Fibroblast of the aortic adventitia (primary cell): ENCODE measurements at regions not wholly inside any gene's neighbourhood (a gene's known extent, or its start where the extent isn't known, plus 50 kb on each side); places are given as distances from the start of the nearest gene placed in this dataset.

ENCODE experiments used
- DNase-seq: peaks from one replicate; pipeline ENCODE4 v3.0.0-alpha.2; 2010; ENCODE audit warnings: low read depth
- H3K4me3 ChIP-seq: 2 replicates; pipeline ENCODE4 v1.5.1; 2011; ENCODE audit warnings: low read depth, mild to moderate bottlenecking, control low read depth, low read length, moderate library complexity
- TF ChIP-seq, protein P1 (sequence below): IDR thresholded peaks from 2 replicates; pipeline ENCODE4 v1.5.1; 2011; ENCODE audit warnings: mild to moderate bottlenecking, low read length, control low read depth, inconsistent platforms; ENCODE audit not compliant: insufficient read depth

DNA sequence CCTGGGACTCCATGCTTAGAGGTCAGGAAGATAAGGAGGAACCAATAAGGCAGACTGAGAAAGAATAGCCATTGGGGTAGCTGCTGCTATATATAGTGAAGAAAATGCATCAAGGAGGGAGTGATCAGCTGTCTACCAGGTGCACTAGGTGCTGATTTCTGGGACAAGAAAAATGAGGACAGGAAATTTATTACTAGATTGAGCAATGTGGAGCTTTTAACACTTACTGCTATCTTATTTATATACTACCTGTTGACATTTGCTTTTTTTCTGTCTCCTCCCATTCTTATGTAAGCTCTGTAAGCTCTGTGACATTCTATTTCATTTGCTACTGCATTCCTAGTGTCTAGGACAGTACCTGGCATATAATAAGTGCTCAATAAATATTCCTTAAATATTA is 53.7 kb upstream of the DHX40 start:
- no peak overlapping the region for H3K4me3 ChIP-seq
- DNase-seq: no peak
- TF ChIP-seq, protein P1, sequence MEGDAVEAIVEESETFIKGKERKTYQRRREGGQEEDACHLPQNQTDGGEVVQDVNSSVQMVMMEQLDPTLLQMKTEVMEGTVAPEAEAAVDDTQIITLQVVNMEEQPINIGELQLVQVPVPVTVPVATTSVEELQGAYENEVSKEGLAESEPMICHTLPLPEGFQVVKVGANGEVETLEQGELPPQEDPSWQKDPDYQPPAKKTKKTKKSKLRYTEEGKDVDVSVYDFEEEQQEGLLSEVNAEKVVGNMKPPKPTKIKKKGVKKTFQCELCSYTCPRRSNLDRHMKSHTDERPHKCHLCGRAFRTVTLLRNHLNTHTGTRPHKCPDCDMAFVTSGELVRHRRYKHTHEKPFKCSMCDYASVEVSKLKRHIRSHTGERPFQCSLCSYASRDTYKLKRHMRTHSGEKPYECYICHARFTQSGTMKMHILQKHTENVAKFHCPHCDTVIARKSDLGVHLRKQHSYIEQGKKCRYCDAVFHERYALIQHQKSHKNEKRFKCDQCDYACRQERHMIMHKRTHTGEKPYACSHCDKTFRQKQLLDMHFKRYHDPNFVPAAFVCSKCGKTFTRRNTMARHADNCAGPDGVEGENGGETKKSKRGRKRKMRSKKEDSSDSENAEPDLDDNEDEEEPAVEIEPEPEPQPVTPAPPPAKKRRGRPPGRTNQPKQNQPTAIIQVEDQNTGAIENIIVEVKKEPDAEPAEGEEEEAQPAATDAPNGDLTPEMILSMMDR: no peak

DNA sequence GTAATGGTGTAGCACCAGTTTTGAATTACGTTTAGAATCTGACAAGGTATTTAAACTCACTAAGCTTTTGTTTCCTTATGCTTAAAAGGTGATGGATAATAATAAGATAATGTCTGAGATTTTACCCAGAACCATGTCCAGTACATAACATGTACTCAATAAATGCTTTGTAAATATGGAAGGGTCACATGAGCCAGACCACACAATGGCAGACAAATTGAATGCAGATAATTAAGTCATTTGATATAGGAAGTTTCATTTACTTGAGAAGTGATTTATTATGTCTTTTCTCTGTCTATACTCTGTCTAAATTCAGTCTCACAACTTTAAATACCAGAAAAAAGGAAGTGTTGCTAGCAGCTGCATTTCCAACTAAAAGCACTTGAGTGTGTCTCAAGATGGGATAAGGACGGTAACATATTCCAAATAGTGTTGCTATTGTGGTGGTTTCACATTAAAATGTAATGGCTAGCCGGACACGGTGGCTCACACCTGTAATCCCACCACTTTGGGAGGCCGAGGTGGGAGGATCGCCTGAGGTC is 52.5 kb upstream of the DHX40 start:
- TF ChIP-seq, protein P1: no peak
- H3K4me3 ChIP-seq: no peak overlapping the region
- DNase-seq: no peak

DNA sequence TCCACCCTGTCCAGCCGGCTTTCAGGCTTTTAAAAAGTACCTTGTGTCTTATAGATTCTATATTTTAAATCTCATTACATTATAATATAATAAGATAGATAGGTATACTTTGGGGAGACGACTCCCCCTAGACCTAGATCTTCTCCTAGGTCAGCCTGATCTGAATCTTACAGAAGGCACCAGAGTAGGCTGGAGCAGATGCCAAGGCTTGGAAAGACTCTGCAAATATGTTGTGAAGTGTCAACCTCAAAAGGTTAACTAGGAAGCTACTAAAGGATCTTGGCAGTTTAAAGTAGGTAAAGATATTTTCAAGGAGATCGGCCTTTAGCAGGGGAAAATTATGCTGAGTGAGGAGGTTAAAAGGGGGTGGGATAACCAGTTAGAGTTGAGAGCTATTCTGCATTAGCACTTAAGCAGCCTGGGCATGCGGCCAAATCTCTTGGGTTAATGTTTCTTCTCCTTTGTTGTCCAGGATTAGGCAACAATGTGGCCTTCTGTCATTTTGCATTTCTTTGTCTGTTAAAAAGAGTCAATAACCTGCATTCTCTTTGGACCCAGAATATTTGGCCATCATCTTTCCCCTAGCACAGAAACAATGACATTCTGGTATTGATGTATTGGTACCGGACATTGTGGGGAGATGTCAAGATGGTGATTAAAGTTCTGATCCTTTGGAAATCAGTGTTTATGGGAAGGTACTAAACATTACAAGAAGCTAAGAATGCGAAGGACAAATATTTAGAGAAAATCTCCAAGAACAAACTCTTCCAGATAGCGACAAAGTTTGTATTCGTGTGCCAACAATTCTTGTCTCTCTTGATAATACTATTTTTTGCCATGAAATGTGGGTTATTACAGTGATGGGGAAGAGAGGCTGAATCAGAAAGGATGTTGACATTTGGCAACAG is 51.2 kb upstream of the DHX40 start:
- DNase-seq: peak; percentile 70
- no peak overlapping the region for H3K4me3 ChIP-seq
- TF ChIP-seq, protein P1: no peak
